ENCODE measurements at regions not wholly inside any gene's neighbourhood (a gene's known extent, or its start where the extent isn't known, plus 50 kb on each side); places are given as distances from the start of the nearest gene placed in this dataset.
A peak's percentile ranks its signal among the peaks of the same experiment; 100 is the strongest.

- DNase-seq (ENCODE audit: low read depth in 2 of 2), result no peak
Measured at GRCh38 chr10:83037653-83038052, 1101.7 kb upstream of the GHITM start.

- no peak for DNase-seq (ENCODE audit: low read depth in 2 of 2)
Measured at GRCh38 chr10:83038631-83039030, 1100.7 kb upstream of the GHITM start.

- no peak for DNase-seq (ENCODE audit: low read depth in 2 of 2)
Measured at GRCh38 chr10:83045731-83046130, 1093.6 kb upstream of the GHITM start.

- no peak for DNase-seq (ENCODE audit: low read depth in 2 of 2)
Measured at GRCh38 chr10:83050815-83051214, 1088.5 kb upstream of the GHITM start.

GRCh38 chr10:83062871-83063270 lies 1076.4 kb upstream of the GHITM start:
- DNase-seq (ENCODE audit: low read depth in 2 of 2), result no peak

- no peak for DNase-seq (ENCODE audit: low read depth in 2 of 2)
Measured at GRCh38 chr10:83073472-83073871, 1065.8 kb upstream of the GHITM start.

- DNase-seq (ENCODE audit: low read depth in 2 of 2), result no peak
Measured at GRCh38 chr10:83075016-83075814, 1064.1 kb upstream of the GHITM start.

- DNase-seq (ENCODE audit: low read depth in 2 of 2), result no peak
Measured at GRCh38 chr10:83075815-83076355, 1063.4 kb upstream of the GHITM start.

GRCh38 chr10:83076443-83076842 lies 1062.9 kb upstream of the GHITM start:
- DNase-seq (ENCODE audit: low read depth in 2 of 2), result no peak

GRCh38 chr10:83078160-83078559 lies 1061.1 kb upstream of the GHITM start:
- no peak for DNase-seq (ENCODE audit: low read depth in 2 of 2)

- no peak for DNase-seq (ENCODE audit: low read depth in 2 of 2)
Measured at GRCh38 chr10:83078645-83079044, 1060.7 kb upstream of the GHITM start.

- DNase-seq (ENCODE audit: low read depth in 2 of 2), result no peak
Measured at GRCh38 chr10:83083831-83084230, 1055.5 kb upstream of the GHITM start.

GRCh38 chr10:83089335-83089734 lies 1050.0 kb upstream of the GHITM start:
- no peak for DNase-seq (ENCODE audit: low read depth in 2 of 2)

GRCh38 chr10:83104616-83105015 lies 1034.7 kb upstream of the GHITM start:
- DNase-seq (ENCODE audit: low read depth in 2 of 2), result no peak

GRCh38 chr10:83108565-83109333 lies 1030.6 kb upstream of the GHITM start:
- DNase-seq (ENCODE audit: low read depth in 2 of 2), result no peak

GRCh38 chr10:83119346-83119745 lies 1020.0 kb upstream of the GHITM start:
- no peak for DNase-seq (ENCODE audit: low read depth in 2 of 2)

- DNase-seq (ENCODE audit: low read depth in 2 of 2), result no peak
Measured at GRCh38 chr10:83122336-83122735, 1017.0 kb upstream of the GHITM start.

- DNase-seq (ENCODE audit: low read depth in 2 of 2), result peak in 1 of 2 experiments; percentile 6
Measured at GRCh38 chr10:83127942-83128575, 1011.2 kb upstream of the GHITM start.

GRCh38 chr10:83140811-83141210 lies 998.5 kb upstream of the GHITM start:
- no peak for DNase-seq (ENCODE audit: low read depth in 2 of 2)

- no peak for DNase-seq (ENCODE audit: low read depth in 2 of 2)
Measured at GRCh38 chr10:83142074-83142563, 997.2 kb upstream of the GHITM start.

- no peak for DNase-seq (ENCODE audit: low read depth in 2 of 2)
Measured at GRCh38 chr10:83144461-83144860, 994.8 kb upstream of the GHITM start.

GRCh38 chr10:83153714-83154113 lies 985.6 kb upstream of the GHITM start:
- no peak for DNase-seq (ENCODE audit: low read depth in 2 of 2)

Measured in fibroblast of skin of left biceps (primary cell).